Stimulated activated CD8-positive, alpha-beta memory T cell treated with anti-CD3 and anti-CD28 coated beads, Interleukin-7, amount 100 ng/mL, for 24 hours (primary cell): ENCODE measurements at regions not wholly inside any gene's neighbourhood (a gene's known extent, or its start where the extent isn't known, plus 50 kb on each side); places are given as distances from the start of the nearest gene placed in this dataset.
"Not testable (repeated sequence)": the region's sequence is repeated elsewhere in the genome, so short reads cannot be mapped to it uniquely, and the experiment has no call there.

Experiments
- DNase-seq: peaks from one replicate; pipeline ENCODE4 v3.0.0-alpha.2; 2020; ENCODE audit warnings: low read depth

GRCh38 chr10:23955456-23956225, 253.3 kb upstream of the KIAA1217 start:
- DNase-seq: no peak

GRCh38 chr10:23965123-23965522, 243.8 kb upstream of the KIAA1217 start:
- DNase-seq: no peak

DNA sequence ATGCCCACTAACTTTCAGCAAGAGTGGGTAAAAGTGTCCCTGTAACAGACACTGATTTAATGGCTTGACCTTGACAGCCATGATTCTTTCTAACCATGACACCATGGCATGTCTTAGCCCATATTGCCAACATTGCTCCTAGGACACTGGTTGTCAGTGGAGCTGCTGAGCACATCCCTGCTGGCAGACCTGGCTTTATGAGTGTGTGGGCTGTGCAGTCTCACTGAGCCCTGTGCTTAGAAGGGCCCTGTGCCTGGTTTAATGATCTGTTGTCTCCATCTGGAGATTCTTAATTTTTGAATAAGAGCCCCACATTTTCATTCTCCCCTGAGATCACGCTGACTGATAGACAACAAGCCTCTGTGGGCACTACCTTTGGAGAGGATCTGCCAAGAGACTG, 243.1 kb upstream of the KIAA1217 start:
- no peak for DNase-seq

DNA sequence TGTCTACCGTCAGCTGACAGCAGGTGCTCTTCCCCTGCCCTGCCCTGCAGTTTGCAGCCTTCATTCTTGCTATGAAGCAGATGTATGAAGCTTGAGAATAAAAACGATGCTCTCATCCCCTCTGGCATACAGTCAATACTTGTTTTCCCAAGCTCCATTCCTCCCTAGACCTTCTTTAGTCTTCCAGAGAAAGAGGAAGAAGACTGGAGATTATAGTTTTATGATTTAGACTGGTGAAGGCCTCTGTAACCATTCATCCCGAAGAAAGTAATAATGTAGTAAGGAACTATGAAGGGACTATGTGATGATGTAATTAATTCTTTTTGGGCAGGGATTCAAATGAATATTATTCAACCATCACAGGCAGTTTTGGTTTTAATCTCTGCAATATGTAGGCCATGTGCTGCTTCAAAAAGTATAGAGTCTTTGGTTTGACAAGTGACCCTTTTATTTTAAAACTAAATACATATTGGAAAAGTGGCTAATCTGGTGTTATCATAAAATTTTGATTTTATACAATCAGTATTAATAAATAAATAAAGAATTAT, 242.4 kb upstream of the KIAA1217 start:
- no peak for DNase-seq

DNA sequence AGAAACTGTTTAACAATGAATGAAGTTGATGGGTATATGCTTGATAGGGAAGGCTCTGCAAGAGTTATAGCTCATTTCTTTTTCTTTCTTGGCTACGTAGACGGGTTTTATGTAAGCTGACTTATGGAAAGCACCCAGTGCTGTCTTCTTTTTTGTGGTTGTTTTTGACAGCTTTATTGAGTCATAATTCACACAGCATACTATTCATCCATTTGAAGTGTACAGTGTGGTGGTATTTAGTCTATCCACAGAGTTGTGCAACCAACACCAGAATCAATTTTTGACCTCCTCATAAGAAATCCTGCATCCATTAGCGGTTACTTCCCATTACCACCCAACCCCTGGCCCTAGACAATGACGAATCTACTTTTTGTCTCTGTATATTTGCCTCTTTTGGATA, 240.6 kb upstream of the KIAA1217 start:
- no peak for DNase-seq

DNA sequence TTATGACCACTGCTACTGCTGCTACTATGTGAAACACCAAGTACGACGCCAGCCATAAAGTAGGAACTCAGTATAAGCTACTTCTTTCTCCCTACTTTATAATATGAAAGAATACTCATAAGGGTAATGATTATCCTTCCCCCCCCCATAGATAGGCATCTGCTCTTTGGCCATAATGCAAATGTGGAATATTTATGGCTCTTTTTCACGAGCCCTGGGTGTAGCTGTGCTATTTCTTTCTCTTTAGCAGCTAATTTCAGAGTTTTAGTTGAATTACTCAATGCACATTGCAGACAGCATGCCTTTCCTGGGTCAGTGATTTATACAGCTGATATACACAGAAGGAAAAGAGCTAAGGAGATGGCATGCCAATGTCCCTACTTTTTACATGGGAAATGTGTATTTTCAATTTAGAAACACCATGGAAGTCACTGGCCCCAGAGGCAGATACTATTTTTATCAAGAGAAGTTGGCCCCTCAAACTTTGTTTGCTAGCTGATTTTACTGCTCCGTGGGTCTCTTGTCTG, 234.1 kb upstream of the KIAA1217 start:
- no peak for DNase-seq

GRCh38 chr10:23975431-23975830, 233.5 kb upstream of the KIAA1217 start:
- no peak for DNase-seq

DNA sequence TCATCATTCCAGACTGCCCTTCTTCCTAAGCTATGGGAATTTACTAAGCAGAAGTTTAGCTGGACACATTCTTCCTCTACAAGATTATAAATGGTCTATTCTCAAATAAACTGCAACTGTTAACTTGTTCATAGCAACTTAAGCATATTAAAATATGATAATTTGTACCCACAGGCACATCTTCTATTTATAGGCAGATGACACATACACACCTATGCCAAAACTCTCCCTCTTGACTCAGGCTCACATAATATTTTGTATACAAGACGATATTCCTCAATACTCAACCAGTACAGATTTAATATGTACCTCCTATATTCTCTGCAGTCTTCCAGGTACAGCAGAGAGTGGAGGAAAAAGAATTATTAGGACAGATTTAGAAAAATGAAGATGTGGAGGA, 232.7 kb upstream of the KIAA1217 start:
- DNase-seq: no peak

- no peak for DNase-seq
Measured at GRCh38 chr10:23978317-23978716, 230.6 kb upstream of the KIAA1217 start.

GRCh38 chr10:23980094-23980493, 228.8 kb upstream of the KIAA1217 start:
- DNase-seq: no peak

DNA sequence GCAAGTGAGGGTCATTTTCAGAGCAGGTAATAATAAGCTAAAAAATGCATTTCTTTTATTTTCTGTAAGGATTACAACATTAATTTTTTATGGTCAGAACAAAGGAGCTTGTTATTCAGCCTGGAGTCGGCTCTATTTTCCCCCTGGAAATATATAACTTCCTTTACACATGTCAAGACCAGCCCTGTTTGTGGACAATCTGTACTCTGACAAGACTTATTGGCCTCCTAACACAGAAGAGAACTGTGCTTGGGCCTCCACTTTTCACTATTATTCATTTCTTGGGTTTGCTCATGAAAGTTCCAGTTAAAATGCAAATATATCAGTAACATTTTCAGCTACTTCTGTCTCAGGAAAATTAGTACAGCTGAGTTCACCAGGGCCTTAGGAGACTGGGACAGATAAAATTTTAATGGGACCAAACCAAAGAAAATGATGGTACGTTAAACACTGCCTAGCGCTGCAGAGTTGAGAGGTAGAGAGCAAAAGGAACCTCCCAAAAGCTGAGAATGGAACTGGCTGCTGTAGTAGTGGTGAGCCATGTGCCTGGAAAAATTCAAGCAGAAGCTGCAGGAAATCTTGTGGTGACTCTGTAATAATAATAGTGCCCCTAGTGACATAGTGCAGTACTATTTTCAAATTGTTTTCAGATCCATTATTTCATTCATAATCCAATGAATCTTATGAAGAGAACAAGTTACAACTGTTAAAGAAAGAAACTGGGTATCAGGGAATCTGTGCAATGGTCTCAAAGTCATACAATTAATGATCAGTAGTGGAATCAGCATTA, 227.2 kb upstream of the KIAA1217 start:
- no peak for DNase-seq

DNA sequence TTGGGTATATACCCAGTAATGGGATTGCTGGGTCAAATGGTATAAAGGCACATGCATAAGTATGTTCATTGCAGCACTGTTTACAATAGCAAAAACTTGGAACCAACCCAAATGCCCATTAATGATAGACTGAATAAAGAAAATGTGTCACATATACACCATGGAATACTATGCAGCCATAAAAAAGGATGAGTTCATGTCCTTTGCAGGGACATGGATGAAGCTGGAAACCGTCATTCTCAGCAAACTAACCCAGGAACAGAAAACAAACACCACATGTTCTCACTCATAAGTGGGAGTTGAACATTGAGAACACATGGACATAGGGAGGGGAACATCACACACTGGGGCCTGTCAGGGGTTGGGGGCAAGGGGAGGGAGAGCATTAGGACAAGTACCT, 224.5 kb upstream of the KIAA1217 start:
- not testable (repeated sequence) for DNase-seq

DNA sequence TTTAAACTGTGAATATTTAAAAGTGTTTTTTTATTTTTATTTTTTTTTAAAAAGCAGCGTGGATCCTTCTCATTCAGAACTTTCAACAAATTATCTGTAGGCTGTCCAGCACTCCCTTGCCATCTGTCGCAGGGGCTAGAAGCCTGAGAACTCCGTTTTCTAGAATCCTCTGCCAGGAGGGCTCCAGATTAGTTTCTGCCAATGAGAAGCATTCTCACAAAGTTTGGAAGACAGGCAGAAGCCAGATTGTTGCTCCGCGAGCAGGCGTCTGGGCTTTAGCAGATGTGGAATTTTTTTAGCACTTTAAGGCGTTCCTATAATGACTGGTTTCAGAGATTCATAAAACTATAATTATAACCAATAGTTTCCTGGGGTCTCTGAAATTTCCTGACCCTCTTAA, 220.9 kb upstream of the KIAA1217 start:
- no peak for DNase-seq

GRCh38 chr10:23994459-23995046, 214.4 kb upstream of the KIAA1217 start:
- DNase-seq: peak; percentile 1

DNA sequence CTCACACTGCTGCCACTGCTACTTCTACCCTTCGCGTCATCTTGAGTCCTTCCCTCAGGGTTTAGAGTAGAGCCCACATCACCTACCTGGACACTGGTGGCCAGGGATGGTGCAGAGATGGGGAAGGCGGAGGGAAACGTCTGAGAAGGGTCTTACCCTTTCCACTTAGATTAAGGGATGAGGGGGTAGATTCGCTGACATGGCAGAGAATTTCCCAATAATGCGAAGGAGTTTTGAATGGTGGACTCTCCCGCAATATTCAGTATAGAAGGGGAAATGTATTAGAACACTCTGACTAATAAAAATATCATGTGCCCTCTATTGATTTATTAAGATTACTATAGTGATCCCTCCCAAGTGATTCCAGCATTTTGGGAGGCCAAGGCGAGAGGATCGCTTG, 209.5 kb upstream of the KIAA1217 start:
- no peak for DNase-seq

GRCh38 chr10:24000271-24000813, 208.6 kb upstream of the KIAA1217 start:
- DNase-seq: no peak

DNA sequence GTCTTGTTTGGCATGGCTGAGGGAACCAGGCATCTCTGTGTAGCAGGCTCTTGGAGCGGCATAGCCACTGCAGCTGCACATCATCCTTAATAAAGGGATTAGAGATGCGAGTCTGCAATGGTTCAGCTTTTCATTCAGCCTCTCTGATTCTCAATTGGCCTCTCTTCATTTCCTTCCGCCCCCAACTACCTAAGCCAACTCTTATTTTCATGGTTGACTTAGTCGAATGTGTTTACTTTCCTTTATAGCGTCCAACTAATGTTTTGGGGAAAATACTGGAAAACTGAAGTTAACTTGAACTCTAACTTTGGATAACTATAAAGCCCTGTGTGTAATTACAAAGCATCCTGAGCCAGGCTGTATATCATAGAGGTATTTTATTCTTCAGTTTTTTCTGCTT, 202.2 kb upstream of the KIAA1217 start:
- no peak for DNase-seq

- DNase-seq: no peak
Measured at GRCh38 chr10:24007359-24007758, 201.6 kb upstream of the KIAA1217 start.

- DNase-seq: no peak
Measured at GRCh38 chr10:24008164-24009091, 200.5 kb upstream of the KIAA1217 start.

GRCh38 chr10:24009115-24009514, 199.8 kb upstream of the KIAA1217 start:
- no peak for DNase-seq

DNA sequence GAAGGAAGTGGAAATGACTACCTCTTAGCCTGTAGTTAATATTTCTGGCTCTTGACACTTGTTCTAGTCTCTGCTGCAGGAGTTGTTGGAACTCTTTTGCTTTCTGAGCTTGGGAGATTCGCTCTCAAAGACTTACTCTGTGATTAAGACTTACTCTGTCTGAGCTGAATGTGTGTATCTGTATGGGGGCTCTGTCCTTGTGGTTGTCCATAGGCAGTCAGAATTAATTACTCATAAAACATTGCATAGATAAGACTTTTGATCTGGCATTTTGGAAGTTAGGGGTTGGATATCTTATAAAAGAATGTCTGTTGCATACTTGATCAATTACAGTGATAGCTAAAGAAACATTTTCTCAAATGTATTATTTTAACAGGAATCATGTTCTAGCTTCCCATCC, 199.2 kb upstream of the KIAA1217 start:
- no peak for DNase-seq
